ENCODE measurements at regions not wholly inside any gene's neighbourhood (a gene's known extent, or its start where the extent isn't known, plus 50 kb on each side); places are given as distances from the start of the nearest gene placed in this dataset.

DNA sequence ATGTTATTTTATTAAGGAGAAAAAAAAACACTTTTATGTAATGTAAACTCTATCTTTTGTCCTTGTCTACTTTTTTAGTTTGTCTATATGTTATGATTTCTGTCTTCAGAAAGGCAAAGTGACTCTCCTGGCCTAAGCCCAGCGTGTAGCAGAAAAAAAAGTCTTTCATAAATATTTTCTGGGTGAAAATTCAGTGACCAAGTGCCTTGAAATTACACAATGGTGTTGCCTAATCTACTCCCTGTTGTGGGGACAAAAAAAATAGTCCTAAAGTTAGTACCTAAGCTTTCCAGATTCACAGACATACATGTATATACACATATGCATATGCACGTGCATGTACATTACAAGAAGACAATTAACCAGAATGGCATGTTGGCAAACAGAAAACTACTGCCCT lies 1257.8 kb upstream of the SORCS1 start:
- Histone ChIP-seq H3K4me3 (no peak overlapping the region), H3K4me2 (no peak overlapping the region), H3K36me3 (no peaks in the 10 kb centered on the region), H3K27me3 (no peaks in the 10 kb centered on the region), H4K20me1 (no peaks in the 10 kb centered on the region), H3K9me3 (replicated peaks in 1 of 11) (no peaks in the 10 kb centered on the region), H3K4me1 (0 out of 20 replicates have a peak, but pooled peaks cover 0 to 6% (median 0%) of the 10 kb centered on the region in 10 experiments), H3K27ac (no peak overlapping the region), H3K9ac (no peak overlapping the region)
- TF ChIP-seq Cebpa-rat (IDR thresholded peaks at IDR 0.05) = no peak

DNA sequence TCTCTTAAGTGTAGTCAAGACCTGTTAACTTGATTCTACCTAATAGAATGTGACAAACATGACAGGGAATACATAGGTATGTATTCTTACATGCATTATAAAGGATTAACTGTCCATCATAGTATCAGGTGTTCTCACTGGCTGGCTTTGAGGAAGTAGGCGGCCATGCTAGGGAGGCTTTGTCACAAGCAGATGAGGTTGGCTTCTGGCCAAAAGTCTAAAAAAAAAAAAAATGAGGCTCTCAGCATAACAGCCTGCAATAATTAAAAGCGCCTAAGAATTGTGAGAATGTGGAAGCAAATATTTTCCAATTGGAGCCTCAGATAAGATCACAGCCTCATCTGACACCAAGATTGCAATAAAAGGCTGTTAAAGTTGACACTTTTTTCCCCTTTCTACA lies 1256.8 kb upstream of the SORCS1 start:
- no peak overlapping the region for H3K9ac ChIP-seq
- H3K4me3 ChIP-seq = no peak overlapping the region
- H3K9me3 ChIP-seq (replicated peaks in 1 of 11) = no peaks in the 10 kb centered on the region
- no peaks in the 10 kb centered on the region for H3K36me3 ChIP-seq
- no peak for TF ChIP-seq Cebpa-rat (IDR thresholded peaks at IDR 0.05)
- no peaks in the 10 kb centered on the region for H3K27me3 ChIP-seq
- H3K4me2 ChIP-seq = no peak overlapping the region
- H3K4me1 ChIP-seq = 0 out of 20 replicates have a peak, but pooled peaks cover 0 to 6% (median 0%) of the 10 kb centered on the region in 10 experiments
- H3K27ac ChIP-seq = no peak overlapping the region
- no peaks in the 10 kb centered on the region for H4K20me1 ChIP-seq

DNA sequence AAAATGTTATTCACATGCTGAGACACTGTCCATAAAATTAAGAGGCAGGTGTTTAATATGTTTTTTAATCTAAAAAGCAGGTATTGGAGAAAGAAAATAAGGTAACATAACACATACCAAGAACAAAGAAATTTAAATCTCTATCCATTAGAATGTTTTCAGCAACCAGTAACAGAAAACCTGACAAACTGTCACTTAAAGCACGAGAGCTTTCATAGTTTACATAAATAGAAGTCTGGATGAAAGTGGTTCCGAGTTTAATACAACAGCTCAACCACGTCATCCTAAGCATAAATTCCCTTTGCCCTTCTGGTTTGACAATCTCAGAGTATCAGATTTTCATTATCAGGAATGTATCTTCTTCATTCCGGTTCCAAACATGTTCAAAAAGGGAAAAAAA lies 1249.4 kb upstream of the SORCS1 start:
- Histone ChIP-seq H3K4me1 (peaks cover 0 to 20% (median 4%) of the 10 kb centered on the region in 10 experiments; a peak in 9 of 20 replicates), H3K9me3 (replicated peaks in 1 of 11) (no peaks in the 10 kb centered on the region), H3K4me3 (no peak overlapping the region), H3K36me3 (no peaks in the 10 kb centered on the region), H3K9ac (no peak overlapping the region), H4K20me1 (no peaks in the 10 kb centered on the region), H3K4me2 (no peak overlapping the region), H3K27ac (no peak overlapping the region), H3K27me3 (no peaks in the 10 kb centered on the region)
- TF ChIP-seq Cebpa-rat (IDR thresholded peaks at IDR 0.05) = no peak

DNA sequence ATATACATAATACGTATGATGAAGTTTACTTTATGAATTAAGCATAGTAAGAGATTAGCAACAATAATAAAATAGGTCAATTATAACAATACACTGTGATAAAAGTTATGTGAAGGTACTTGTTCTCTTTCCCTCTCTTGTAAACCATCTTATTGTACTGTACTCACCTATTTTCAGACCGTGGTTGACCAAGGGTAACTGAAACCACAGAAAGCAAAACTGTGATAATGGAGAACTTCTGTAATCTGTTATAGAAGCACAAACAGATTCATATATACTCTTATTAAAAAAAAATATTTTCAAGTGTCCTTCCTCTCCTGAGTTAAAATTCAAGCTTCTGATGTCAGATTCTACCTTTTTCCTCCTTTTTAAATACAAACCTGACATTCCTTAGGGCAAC lies 1247.8 kb upstream of the SORCS1 start:
- Histone ChIP-seq H3K27ac (no peak overlapping the region), H3K9me3 (replicated peaks in 1 of 11) (no peaks in the 10 kb centered on the region), H3K9ac (no peak overlapping the region), H3K4me1 (peaks cover 0 to 20% (median 4%) of the 10 kb centered on the region in 10 experiments; a peak in 9 of 20 replicates), H4K20me1 (no peaks in the 10 kb centered on the region), H3K4me2 (no peak overlapping the region), H3K36me3 (no peaks in the 10 kb centered on the region), H3K27me3 (no peaks in the 10 kb centered on the region), H3K4me3 (no peak overlapping the region)
- no peak for TF ChIP-seq Cebpa-rat (IDR thresholded peaks at IDR 0.05)

DNA sequence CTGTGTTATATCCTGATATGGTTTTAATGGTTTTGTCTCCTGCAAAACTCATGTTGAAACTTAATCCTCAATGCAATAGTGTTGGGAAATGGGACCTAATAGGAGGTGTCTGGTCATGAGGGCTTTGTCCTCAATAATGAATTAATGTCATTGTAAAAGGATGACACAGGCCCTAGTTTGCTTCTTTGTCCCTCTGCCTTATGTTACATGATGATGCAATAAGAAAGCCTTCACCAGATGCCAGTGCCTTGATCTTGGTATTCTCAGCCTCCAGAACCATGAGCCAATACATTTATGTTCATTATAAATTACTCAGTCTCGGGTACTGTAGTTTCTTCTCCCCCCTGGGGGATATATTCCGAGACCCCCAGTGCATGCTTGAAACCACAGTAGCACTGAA lies 1247.4 kb upstream of the SORCS1 start:
- 0 out of 22 replicates have a peak, but pooled peaks of 1 of the 11 experiments have one; percentile 37 for TF ChIP-seq Cebpa-rat (IDR thresholded peaks at IDR 0.05)
- H3K36me3 ChIP-seq = no peaks in the 10 kb centered on the region
- no peak overlapping the region for H3K4me3 ChIP-seq
- H3K4me1 ChIP-seq = peaks cover 0 to 20% (median 4%) of the 10 kb centered on the region in 10 experiments; a peak in 9 of 20 replicates
- H3K4me2 ChIP-seq = no peak overlapping the region
- no peaks in the 10 kb centered on the region for H4K20me1 ChIP-seq
- H3K9ac ChIP-seq = no peak overlapping the region
- H3K9me3 ChIP-seq (replicated peaks in 1 of 11) = no peaks in the 10 kb centered on the region
- no peaks in the 10 kb centered on the region for H3K27me3 ChIP-seq
- no peak overlapping the region for H3K27ac ChIP-seq

DNA sequence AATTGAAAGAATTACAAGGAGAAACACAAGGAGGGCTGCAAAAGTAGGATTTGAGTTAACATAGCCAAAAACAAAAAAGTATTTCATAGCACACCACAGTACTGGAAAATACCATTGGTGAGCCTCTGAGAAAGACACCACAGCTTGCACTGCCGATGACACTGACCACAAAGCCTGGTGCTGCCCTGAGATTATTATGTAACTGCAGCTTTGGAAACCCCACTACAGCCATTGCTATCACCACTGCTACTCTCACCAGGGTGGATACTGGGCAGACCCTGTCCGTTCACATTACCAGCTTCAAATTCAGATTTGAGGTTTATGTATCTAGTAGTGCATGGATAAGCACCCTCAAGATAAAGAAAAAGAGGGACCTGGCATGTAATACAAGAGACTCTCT lies 1246.7 kb upstream of the SORCS1 start:
- no peak overlapping the region; a peak in 1 of 22 replicates for H3K4me2 ChIP-seq
- H3K9me3 ChIP-seq (replicated peaks in 1 of 11) = no peaks in the 10 kb centered on the region
- TF ChIP-seq Cebpa-rat (IDR thresholded peaks at IDR 0.05) = no peak
- H3K27me3 ChIP-seq = no peaks in the 10 kb centered on the region
- H3K36me3 ChIP-seq = no peaks in the 10 kb centered on the region
- H3K4me3 ChIP-seq = no peak overlapping the region
- H3K27ac ChIP-seq = no peak overlapping the region
- no peaks in the 10 kb centered on the region for H4K20me1 ChIP-seq
- no peak overlapping the region for H3K9ac ChIP-seq
- H3K4me1 ChIP-seq = peaks cover 0 to 20% (median 4%) of the 10 kb centered on the region in 10 experiments; a peak in 9 of 20 replicates

DNA sequence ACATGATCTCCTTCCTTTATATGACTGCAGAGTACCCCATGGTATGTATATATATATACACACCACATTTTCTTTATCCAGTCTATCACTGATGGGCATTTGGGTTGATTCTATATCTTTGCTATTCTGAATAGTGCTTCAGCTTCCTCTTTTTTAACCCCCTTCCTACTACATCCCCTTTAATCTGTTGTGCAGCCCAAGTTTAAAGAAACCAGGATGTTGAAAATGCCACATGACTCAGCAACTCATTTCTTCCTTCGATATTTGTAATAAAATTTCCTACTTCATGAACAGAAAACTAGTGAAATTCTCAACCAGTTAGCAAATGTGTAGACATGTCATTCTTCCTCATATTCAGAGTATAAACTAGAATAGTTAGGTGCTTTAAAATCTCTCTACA lies 1245.7 kb upstream of the SORCS1 start:
- Histone ChIP-seq H3K4me3 (no peak overlapping the region), H4K20me1 (no peaks in the 10 kb centered on the region), H3K4me1 (peaks cover 0 to 20% (median 4%) of the 10 kb centered on the region in 10 experiments; a peak in 9 of 20 replicates), H3K4me2 (peak overlapping the region in 5 of 11 experiments; percentile 9 to 46 (median 29); a peak in 6 of 22 replicates), H3K9ac (no peak overlapping the region), H3K36me3 (no peaks in the 10 kb centered on the region), H3K27me3 (no peaks in the 10 kb centered on the region), H3K27ac (peak overlapping the region in 5 of 11 experiments; percentile 3 to 29 (median 16); a peak in 4 of 22 replicates), H3K9me3 (replicated peaks in 1 of 11) (no peaks in the 10 kb centered on the region)
- TF ChIP-seq Cebpa-rat (IDR thresholded peaks at IDR 0.05) = no peak

DNA sequence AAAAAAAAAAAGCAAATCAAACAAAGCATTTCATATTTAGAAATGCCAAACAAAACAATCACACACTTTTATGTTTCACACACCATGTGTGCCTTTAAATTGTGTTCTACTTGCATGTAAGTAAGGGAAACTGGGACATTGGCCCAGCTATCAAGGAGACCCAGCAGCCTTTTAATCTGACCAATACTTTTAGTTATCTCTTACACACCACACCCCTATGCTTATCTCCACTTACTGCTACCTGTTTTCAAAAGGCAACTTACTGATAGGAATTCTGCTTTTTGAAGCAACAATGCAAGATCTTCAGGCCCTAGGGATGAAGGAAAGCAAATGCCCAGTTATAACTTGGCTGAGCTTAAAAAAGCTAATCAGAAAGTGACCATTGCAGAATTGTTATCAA lies 1244.8 kb upstream of the SORCS1 start:
- no peaks in the 10 kb centered on the region for H3K9me3 ChIP-seq (replicated peaks in 1 of 11)
- no peak overlapping the region for H3K9ac ChIP-seq
- H3K27me3 ChIP-seq = no peaks in the 10 kb centered on the region
- peak overlapping the region in 2 of 11 experiments; percentile 39 to 46; a peak in 1 of 22 replicates for H3K4me2 ChIP-seq
- no peaks in the 10 kb centered on the region for H3K36me3 ChIP-seq
- H3K4me1 ChIP-seq = peaks cover 0 to 20% (median 4%) of the 10 kb centered on the region in 10 experiments; a peak in 9 of 20 replicates
- no peak overlapping the region for H3K4me3 ChIP-seq
- peak overlapping the region in 1 of 11 experiments; percentile 29; a peak in 1 of 22 replicates for H3K27ac ChIP-seq
- H4K20me1 ChIP-seq = no peaks in the 10 kb centered on the region
- no peak for TF ChIP-seq Cebpa-rat (IDR thresholded peaks at IDR 0.05)

DNA sequence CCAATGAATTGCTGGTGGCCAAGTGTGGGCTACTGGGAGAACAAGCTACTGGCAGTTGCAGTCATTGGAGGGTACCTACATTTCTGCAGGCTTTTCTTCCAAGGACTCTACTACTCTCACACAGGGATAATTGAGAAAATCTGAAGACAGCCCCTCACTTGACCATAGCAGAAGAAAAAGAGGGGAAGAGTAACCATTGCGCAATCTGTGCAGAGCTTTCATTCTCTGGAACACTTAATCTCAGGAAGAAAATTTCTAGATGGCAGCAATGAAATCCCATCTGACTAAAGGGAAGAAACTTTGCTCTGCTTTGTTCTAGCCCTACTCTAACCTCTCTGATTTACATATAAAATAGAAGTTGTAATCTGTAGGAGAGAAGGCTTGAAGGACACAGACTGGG lies 1239.6 kb upstream of the SORCS1 start:
- H3K9me3 ChIP-seq (replicated peaks in 1 of 11) = no peaks in the 10 kb centered on the region
- no peaks in the 10 kb centered on the region for H3K27me3 ChIP-seq
- H3K9ac ChIP-seq = no peak overlapping the region
- no peaks in the 10 kb centered on the region for H4K20me1 ChIP-seq
- no peak overlapping the region for H3K4me3 ChIP-seq
- no peaks in the 10 kb centered on the region for H3K4me1 ChIP-seq
- no peak overlapping the region for H3K27ac ChIP-seq
- no peak overlapping the region for H3K4me2 ChIP-seq
- H3K36me3 ChIP-seq = no peaks in the 10 kb centered on the region
- peak; percentile 61 to 94 (median 91); a peak in 17 of 22 replicates for TF ChIP-seq Cebpa-rat (IDR thresholded peaks at IDR 0.05)

DNA sequence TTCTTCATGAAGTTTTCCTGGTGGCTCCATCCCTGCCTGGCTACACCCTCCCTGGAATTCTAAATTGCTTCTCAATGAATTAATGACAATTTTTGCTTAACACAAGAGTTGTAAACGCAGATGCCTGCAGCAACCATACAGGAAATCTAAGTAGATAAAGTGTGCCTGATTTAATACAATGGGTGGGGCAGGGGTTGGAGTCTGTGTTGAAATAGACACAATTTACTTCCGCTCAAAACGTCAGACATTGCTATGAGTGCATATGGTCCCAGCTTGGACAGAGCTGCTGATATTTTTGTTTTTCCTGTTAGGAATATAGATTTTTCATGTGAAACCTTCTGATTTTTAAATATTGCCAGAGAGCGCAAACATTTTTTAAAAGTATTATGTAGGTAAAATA lies 1235.0 kb upstream of the SORCS1 start:
- no peak for TF ChIP-seq Cebpa-rat (IDR thresholded peaks at IDR 0.05)
- no peaks in the 10 kb centered on the region for H3K36me3 ChIP-seq

More for the DNA sequence above, 1235.0 kb upstream of the SORCS1 start:
- Histone ChIP-seq H3K4me2 (no peak overlapping the region), H3K27ac (no peak overlapping the region), H4K20me1 (no peaks in the 10 kb centered on the region), H3K4me1 (no peaks in the 10 kb centered on the region), H3K9ac (no peak overlapping the region), H3K9me3 (replicated peaks in 1 of 11) (no peaks in the 10 kb centered on the region), H3K4me3 (no peak overlapping the region), H3K27me3 (no peaks in the 10 kb centered on the region)

All from BLaER1 treated with 17β-estradiol and CSF1 and Interleukin-3, amounts not matched to agents 10 nM and 100 nM (cell line).